Erythroblast (primary cell): ENCODE measurements at regions not wholly inside any gene's neighbourhood (a gene's known extent, or its start where the extent isn't known, plus 50 kb on each side); places are given as distances from the start of the nearest gene placed in this dataset.

Experiments used
- GATA1 ChIP-seq: IDR thresholded peaks from 2 replicates; pipeline ENCODE4 v1.6.1; 2011; ENCODE audit warnings: low read depth, mild to moderate bottlenecking, control low read depth, low read length, moderate library complexity
- POLR2A ChIP-seq: IDR thresholded peaks from 2 replicates; pipeline ENCODE4 v1.6.1; 2011; ENCODE audit warnings: mild to moderate bottlenecking, low read length

DNA sequence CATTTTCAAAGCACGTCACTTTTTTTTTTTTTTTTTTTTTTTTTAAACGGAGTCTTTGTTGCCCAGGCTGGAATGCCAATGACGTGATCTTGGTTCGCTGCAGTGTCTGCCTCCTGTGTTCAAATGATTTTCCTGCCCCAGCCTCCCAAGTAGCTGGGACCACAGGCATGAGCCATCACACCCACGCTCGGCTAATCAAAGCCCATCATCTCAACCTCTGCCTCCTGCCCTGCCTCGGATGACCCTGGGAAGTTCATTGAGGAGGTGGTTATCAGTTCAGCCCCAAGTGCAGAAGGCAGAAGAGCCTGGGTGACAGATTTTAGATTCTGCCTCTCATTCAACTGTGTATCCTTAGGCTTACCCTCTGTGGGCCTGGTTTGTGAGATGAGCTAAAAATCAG is 484.9 kb upstream of the EEF2KMT start:
- no peak for TF ChIP-seq POLR2A
- TF ChIP-seq GATA1, result no peak
